GM12875 (cell line): ENCODE measurements at regions not wholly inside any gene's neighbourhood (a gene's known extent, or its start where the extent isn't known, plus 50 kb on each side); places are given as distances from the start of the nearest gene placed in this dataset.

Experiments
- H3K4me3 ChIP-seq: one replicate; pipeline ENCODE4 v1.5.1; 2011; ENCODE audit warnings: low read depth, low read length, control low read depth
- TF ChIP-seq, protein P1 (sequence below): IDR thresholded peaks from 2 replicates; pipeline ENCODE4 v1.5.1; 2011; ENCODE audit warnings: low read depth, mild to moderate bottlenecking, control low read depth, inconsistent platforms, low read length, moderate library complexity, borderline replicate concordance; ENCODE audit not compliant: insufficient read depth

DNA sequence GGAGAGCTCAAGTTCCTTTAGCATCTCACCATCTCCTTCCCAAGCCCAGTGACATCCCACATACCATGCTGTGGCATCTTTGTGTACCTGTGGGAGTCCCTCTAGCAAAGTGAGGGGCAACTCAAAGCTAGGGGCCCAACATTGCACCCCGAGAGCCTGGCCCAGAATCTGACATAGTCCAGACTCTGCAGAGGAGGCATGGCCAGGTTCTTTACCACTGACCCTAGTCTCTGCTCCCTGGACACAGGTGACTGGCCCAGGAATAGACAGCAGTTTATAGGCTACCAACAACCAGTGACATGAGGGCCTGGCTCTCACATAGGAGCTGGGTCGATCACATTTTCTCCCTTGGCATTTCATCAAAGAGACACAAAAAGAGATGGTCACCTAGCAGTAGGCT lies 444.0 kb upstream of the ZMIZ1 start:
- H3K4me3 ChIP-seq = no peak overlapping the region
- TF ChIP-seq, protein P1, sequence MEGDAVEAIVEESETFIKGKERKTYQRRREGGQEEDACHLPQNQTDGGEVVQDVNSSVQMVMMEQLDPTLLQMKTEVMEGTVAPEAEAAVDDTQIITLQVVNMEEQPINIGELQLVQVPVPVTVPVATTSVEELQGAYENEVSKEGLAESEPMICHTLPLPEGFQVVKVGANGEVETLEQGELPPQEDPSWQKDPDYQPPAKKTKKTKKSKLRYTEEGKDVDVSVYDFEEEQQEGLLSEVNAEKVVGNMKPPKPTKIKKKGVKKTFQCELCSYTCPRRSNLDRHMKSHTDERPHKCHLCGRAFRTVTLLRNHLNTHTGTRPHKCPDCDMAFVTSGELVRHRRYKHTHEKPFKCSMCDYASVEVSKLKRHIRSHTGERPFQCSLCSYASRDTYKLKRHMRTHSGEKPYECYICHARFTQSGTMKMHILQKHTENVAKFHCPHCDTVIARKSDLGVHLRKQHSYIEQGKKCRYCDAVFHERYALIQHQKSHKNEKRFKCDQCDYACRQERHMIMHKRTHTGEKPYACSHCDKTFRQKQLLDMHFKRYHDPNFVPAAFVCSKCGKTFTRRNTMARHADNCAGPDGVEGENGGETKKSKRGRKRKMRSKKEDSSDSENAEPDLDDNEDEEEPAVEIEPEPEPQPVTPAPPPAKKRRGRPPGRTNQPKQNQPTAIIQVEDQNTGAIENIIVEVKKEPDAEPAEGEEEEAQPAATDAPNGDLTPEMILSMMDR = no peak

DNA sequence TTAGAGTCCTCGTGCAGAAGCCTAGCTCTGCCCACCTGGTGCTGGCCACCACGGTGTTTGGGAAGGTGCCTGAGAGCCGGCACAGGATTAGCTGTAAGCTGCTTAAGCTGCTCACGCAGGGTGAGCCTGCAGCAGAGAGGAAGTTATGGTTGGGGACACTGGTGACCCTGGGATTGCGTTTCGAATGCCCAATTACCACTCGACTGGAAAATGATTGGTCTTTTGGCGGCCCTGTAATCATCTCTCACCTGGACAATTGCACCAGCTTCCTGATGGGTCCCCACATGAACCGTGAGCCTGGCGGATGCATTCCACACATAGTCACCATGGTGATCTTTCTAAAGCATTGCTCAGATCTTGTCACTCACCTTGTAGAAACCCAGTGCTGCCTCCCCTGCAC lies 442.3 kb upstream of the ZMIZ1 start:
- TF ChIP-seq, protein P1 = no peak
- no peak overlapping the region for H3K4me3 ChIP-seq

DNA sequence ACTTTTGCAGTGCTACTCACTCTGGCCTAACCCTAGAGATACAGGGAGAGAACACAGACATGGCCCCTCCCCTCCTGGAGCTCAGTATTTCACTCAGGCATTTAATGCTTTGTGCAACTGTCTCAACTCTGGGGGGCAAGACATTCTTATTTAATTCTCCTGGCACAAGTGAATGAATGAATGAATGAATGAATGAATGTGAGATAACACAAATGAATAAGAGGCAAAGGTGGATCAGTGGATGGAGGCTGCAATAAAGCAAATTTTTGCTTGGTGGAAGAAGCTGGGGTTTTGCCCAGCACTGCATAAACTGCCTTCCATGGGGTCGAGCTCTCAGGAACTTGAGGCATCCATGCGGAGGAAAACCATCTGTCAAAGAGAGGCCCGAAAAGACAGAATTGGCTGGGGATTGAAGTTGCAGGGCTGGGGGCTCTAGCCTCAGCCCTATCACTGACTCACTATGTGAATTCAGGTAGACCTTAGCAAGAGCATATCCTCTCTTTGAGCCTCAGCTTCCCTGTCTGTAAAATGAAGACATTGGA lies 441.4 kb upstream of the ZMIZ1 start:
- no peak overlapping the region for H3K4me3 ChIP-seq
- TF ChIP-seq, protein P1 = no peak

DNA sequence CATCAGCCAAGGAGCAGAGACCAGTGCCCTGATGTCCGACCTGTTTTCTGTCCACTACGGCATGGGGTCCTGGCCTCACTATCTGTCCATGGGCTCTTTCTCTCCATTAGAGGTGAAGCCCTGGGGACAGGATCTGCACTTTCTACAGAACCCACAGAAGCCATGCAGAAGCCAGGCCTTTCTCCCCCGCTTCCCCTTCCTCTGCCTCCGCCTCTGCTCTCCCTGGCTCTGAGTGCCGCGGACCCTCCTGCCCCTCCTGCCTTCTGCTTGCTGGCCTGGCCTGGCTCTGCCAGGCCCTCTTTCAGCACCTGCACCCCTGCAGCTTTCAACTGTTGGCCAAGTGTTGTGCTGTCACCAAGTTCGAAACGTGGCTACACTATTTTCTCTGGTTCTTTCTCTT lies 439.8 kb upstream of the ZMIZ1 start:
- TF ChIP-seq, protein P1 = no peak
- H3K4me3 ChIP-seq = no peak overlapping the region

DNA sequence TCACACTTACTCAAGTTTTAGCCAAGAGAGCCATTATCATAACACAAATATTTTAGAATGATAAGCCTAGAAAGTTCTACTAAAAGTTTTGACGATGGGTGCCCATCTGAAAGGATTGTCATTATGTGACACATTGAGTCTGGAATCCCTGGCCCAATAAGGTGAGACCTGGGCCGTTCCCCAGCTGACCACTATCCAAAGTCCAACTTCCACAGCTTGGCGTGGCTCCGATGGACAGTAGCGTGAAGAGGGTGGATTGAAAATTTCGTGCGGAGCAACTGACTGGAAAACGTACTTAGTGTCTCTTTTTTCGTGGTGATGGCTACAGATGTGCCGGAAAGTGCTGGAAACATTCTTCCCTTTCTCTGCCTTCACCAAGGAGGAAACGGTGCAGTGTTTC lies 439.0 kb upstream of the ZMIZ1 start:
- H3K4me3 ChIP-seq = no peak overlapping the region
- TF ChIP-seq, protein P1 = no peak

DNA sequence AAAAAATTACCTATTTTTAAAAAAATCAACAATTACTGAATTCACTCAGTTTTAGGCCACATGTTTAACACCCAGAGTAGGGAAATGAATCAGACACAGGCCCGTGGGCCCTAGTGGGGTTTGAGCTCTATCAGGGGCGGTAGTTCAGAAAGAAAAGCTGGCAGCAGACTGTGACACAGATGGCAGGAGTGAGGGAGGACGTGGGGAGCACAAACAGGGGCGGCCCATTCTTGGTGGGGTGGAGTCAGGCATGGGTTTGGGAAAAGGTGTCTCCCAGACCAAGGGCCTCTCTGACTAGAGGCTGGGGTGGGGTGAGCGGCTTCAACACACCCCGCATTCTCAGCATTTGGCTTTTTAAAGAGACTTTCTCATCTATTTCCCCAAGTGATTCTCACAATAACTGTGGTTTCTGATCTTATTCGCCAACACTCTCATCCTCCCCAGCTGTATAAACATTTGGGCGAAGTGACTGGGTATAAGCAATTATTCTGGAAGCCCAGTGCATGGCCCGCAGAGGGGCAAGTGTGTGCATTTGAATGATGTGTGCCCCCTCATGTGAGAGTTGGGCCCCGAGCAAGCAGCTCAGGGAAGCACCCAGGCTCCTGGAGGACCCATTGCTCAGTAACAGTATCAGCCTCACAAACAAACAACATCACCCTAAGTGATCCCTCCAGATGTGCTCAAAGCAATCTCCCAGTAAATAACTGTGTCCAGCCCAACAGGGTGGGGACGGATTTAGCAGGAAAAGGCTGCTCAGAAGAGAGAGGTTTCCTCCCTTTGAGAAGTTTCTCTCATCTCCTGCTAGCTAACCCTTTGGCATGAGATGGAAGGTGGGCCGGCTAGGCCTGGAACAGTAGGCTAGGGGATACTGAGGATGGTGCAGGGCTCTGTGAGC lies 437.6 kb upstream of the ZMIZ1 start:
- TF ChIP-seq, protein P1 = no peak
- H3K4me3 ChIP-seq = no peak overlapping the region

DNA sequence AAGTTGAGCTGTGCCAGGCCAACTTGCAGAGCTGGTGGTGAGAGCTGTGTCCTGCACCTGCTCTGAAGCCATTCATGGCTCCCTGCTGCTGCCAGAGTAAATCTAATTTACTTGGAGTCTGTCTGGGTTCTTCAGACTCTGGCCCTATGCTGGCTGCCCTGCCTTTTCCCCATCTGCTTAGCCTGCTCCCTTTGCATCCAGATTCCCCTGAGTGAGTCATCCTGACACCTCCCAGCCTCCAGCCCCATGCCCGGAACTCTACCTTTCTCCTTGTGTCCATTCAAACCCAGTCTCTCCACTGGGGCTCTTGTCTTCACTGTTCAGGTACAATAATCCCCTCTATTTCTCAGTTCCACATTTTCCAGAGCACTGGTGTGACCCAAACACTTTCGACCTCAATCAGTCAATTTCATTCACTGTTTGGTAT lies 434.4 kb upstream of the ZMIZ1 start:
- no peak overlapping the region for H3K4me3 ChIP-seq
- TF ChIP-seq, protein P1 = no peak
